GM23338 (cell line): ENCODE measurements at regions not wholly inside any gene's neighbourhood (a gene's known extent, or its start where the extent isn't known, plus 50 kb on each side); places are given as distances from the start of the nearest gene placed in this dataset.

ENCODE experiments used
- CREB1 ChIP-seq: fragments of 250-450 bp; sonication (Bioruptor Pico); IDR thresholded peaks from 2 replicates; pipeline ENCODE4 v1.5.0; 2020; ENCODE audit warnings: low read depth, mild to moderate bottlenecking, moderate library complexity
- EZH2 ChIP-seq: fragments of 200-600 bp; sonication (generic); IDR thresholded peaks from one replicate; pipeline ENCODE4 v1.8.0; 2017; ENCODE audit warnings: antibody characterized with exemption, mild to moderate bottlenecking, low read depth; ENCODE audit not compliant: unreplicated experiment
- EZH2phosphoT487 ChIP-seq: fragments of 200-600 bp; sonication (generic); IDR thresholded peaks from one replicate; pipeline ENCODE4 v1.8.1; 2018; ENCODE audit warnings: antibody characterized with exemption; ENCODE audit not compliant: unreplicated experiment
- JUNB ChIP-seq: IDR thresholded peaks from one replicate; pipeline ENCODE4 v1.6.1; 2016; ENCODE audit warnings: antibody characterized with exemption; ENCODE audit not compliant: unreplicated experiment
- POLR2AphosphoS5 ChIP-seq: IDR thresholded peaks from 2 replicates; pipeline ENCODE4 v1.6.1; 2016; ENCODE audit warnings: antibody characterized with exemption, low read depth
- STAT1 ChIP-seq: IDR thresholded peaks from one replicate; pipeline ENCODE4 v1.6.1; 2016; ENCODE audit warnings: antibody characterized with exemption; ENCODE audit not compliant: unreplicated experiment
- ZNF114 ChIP-seq: fragments of 250-450 bp; sonication (Bioruptor Pico); IDR thresholded peaks from 2 replicates; pipeline ENCODE4 v1.5.0; 2020; ENCODE audit warnings: mild to moderate bottlenecking, moderate library complexity
- TF ChIP-seq, protein P1 (sequence below), 2 experiments: fragments of 200-600 bp in 1 of 2; sonication (generic) in 1 of 2; conservative IDR thresholded peaks; 2 replicates each; pipeline versions ENCODE4 v1.5.1 to v1.6.1; 2016 to 2017; ENCODE audit warnings: antibody characterized with exemption in 2 of 2, low read depth in 2 of 2, mild to moderate bottlenecking in 2 of 2, moderate library complexity in 1 of 2
- TF ChIP-seq, protein P2 (sequence below): IDR thresholded peaks from one replicate; pipeline ENCODE4 v1.6.1; 2018; ENCODE audit warnings: antibody characterized with exemption; ENCODE audit not compliant: unreplicated experiment
- TF ChIP-seq, protein P3 (sequence below): IDR thresholded peaks from 2 replicates; pipeline ENCODE4 v1.6.1; 2016; ENCODE audit warnings: antibody characterized with exemption
- TF ChIP-seq, protein P4 (sequence below): fragments of 250-450 bp; sonication (Bioruptor Pico); IDR thresholded peaks from 2 replicates; pipeline ENCODE4 v1.5.0; 2020; ENCODE audit warnings: mild to moderate bottlenecking, moderate library complexity

DNA sequence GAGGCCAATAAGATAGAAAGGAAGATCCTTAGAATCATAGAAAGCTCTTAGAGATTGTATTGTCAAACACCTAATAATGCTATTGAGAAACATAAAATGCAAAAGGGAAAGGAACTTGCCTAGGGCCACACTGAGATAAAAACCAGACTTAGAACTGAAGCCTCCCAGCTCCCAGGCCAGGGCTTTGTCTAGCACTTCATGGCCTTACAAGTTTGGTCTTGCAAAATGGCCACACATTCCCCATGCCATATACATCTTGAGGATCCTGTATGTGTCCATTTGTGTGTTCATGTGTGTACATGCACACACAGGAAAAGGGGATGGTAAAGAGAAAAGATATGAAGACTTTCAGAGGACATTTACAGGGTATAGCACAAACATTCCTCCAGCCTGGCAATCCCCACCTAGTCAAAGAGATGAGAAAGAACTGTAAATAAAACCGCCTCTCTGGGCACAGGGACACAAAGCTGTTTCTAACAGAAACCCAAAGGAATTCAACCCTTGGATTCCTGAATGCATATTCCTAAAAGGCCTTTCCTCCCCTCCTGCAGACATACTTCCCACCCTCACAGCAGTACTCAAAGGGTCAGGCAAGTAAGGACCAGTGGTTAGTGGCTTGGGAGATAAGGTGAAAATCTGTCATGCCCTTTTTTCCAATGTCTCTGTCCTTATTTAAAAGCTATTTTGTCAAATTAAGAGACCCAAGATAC, 99.7 kb upstream of the KLHL29 start:
- TF ChIP-seq, protein P1, sequence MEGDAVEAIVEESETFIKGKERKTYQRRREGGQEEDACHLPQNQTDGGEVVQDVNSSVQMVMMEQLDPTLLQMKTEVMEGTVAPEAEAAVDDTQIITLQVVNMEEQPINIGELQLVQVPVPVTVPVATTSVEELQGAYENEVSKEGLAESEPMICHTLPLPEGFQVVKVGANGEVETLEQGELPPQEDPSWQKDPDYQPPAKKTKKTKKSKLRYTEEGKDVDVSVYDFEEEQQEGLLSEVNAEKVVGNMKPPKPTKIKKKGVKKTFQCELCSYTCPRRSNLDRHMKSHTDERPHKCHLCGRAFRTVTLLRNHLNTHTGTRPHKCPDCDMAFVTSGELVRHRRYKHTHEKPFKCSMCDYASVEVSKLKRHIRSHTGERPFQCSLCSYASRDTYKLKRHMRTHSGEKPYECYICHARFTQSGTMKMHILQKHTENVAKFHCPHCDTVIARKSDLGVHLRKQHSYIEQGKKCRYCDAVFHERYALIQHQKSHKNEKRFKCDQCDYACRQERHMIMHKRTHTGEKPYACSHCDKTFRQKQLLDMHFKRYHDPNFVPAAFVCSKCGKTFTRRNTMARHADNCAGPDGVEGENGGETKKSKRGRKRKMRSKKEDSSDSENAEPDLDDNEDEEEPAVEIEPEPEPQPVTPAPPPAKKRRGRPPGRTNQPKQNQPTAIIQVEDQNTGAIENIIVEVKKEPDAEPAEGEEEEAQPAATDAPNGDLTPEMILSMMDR (conservative IDR thresholded peaks at IDR 0.05; ENCODE audit: low read depth in 2 of 2): no peak
- TF ChIP-seq EZH2phosphoT487 (no peak), ZNF114 (no peak), EZH2 (no peak), POLR2AphosphoS5 (no peak), STAT1 (no peak), JUNB (no peak), CREB1 (CRISPR knock-in tag) (no peak)
- TF ChIP-seq, protein P2, sequence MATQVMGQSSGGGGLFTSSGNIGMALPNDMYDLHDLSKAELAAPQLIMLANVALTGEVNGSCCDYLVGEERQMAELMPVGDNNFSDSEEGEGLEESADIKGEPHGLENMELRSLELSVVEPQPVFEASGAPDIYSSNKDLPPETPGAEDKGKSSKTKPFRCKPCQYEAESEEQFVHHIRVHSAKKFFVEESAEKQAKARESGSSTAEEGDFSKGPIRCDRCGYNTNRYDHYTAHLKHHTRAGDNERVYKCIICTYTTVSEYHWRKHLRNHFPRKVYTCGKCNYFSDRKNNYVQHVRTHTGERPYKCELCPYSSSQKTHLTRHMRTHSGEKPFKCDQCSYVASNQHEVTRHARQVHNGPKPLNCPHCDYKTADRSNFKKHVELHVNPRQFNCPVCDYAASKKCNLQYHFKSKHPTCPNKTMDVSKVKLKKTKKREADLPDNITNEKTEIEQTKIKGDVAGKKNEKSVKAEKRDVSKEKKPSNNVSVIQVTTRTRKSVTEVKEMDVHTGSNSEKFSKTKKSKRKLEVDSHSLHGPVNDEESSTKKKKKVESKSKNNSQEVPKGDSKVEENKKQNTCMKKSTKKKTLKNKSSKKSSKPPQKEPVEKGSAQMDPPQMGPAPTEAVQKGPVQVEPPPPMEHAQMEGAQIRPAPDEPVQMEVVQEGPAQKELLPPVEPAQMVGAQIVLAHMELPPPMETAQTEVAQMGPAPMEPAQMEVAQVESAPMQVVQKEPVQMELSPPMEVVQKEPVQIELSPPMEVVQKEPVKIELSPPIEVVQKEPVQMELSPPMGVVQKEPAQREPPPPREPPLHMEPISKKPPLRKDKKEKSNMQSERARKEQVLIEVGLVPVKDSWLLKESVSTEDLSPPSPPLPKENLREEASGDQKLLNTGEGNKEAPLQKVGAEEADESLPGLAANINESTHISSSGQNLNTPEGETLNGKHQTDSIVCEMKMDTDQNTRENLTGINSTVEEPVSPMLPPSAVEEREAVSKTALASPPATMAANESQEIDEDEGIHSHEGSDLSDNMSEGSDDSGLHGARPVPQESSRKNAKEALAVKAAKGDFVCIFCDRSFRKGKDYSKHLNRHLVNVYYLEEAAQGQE: no peak
- TF ChIP-seq, protein P3, sequence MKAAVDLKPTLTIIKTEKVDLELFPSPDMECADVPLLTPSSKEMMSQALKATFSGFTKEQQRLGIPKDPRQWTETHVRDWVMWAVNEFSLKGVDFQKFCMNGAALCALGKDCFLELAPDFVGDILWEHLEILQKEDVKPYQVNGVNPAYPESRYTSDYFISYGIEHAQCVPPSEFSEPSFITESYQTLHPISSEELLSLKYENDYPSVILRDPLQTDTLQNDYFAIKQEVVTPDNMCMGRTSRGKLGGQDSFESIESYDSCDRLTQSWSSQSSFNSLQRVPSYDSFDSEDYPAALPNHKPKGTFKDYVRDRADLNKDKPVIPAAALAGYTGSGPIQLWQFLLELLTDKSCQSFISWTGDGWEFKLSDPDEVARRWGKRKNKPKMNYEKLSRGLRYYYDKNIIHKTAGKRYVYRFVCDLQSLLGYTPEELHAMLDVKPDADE: no peak
- TF ChIP-seq, protein P4, sequence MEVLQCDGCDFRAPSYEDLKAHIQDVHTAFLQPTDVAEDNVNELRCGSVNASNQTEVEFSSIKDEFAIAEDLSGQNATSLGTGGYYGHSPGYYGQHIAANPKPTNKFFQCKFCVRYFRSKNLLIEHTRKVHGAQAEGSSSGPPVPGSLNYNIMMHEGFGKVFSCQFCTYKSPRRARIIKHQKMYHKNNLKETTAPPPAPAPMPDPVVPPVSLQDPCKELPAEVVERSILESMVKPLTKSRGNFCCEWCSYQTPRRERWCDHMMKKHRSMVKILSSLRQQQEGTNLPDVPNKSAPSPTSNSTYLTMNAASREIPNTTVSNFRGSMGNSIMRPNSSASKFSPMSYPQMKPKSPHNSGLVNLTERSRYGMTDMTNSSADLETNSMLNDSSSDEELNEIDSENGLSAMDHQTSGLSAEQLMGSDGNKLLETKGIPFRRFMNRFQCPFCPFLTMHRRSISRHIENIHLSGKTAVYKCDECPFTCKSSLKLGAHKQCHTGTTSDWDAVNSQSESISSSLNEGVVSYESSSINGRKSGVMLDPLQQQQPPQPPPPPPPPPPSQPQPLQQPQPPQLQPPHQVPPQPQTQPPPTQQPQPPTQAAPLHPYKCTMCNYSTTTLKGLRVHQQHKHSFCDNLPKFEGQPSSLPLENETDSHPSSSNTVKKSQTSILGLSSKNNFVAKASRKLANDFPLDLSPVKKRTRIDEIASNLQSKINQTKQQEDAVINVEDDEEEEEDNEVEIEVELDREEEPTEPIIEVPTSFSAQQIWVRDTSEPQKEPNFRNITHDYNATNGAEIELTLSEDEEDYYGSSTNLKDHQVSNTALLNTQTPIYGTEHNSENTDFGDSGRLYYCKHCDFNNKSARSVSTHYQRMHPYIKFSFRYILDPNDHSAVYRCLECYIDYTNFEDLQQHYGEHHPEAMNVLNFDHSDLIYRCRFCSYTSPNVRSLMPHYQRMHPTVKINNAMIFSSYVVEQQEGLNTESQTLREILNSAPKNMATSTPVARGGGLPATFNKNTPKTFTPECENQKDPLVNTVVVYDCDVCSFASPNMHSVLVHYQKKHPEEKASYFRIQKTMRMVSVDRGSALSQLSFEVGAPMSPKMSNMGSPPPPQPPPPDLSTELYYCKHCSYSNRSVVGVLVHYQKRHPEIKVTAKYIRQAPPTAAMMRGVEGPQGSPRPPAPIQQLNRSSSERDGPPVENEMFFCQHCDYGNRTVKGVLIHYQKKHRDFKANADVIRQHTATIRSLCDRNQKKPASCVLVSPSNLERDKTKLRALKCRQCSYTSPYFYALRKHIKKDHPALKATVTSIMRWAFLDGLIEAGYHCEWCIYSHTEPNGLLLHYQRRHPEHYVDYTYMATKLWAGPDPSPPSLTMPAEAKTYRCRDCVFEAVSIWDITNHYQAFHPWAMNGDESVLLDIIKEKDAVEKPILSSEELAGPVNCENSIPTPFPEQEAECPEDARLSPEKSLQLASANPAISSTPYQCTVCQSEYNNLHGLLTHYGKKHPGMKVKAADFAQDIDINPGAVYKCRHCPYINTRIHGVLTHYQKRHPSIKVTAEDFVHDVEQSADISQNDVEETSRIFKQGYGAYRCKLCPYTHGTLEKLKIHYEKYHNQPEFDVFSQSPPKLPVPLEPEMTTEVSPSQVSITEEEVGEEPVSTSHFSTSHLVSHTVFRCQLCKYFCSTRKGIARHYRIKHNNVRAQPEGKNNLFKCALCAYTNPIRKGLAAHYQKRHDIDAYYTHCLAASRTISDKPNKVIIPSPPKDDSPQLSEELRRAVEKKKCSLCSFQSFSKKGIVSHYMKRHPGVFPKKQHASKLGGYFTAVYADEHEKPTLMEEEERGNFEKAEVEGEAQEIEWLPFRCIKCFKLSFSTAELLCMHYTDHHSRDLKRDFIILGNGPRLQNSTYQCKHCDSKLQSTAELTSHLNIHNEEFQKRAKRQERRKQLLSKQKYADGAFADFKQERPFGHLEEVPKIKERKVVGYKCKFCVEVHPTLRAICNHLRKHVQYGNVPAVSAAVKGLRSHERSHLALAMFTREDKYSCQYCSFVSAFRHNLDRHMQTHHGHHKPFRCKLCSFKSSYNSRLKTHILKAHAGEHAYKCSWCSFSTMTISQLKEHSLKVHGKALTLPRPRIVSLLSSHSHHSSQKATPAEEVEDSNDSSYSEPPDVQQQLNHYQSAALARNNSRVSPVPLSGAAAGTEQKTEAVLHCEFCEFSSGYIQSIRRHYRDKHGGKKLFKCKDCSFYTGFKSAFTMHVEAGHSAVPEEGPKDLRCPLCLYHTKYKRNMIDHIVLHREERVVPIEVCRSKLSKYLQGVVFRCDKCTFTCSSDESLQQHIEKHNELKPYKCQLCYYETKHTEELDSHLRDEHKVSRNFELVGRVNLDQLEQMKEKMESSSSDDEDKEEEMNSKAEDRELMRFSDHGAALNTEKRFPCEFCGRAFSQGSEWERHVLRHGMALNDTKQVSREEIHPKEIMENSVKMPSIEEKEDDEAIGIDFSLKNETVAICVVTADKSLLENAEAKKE (CRISPR knock-in tag): no peak
